OCI-LY1 (cell line): ENCODE measurements at regions not wholly inside any gene's neighbourhood (a gene's known extent, or its start where the extent isn't known, plus 50 kb on each side); places are given as distances from the start of the nearest gene placed in this dataset.

Experiments
- CTCF ChIP-seq: fragments of 200-600 bp; sonication (generic), shearing (Covaris generic); IDR thresholded peaks from 2 replicates; pipeline ENCODE4 v1.5.1; 2017; ENCODE audit warnings: mild to moderate bottlenecking, antibody characterized with exemption, low read length, moderate library complexity, mixed read lengths
- EZH2 ChIP-seq: fragments of 200-600 bp; sonication (generic), shearing (Covaris generic); IDR thresholded peaks from 2 replicates; pipeline ENCODE4 v1.8.0; 2017; ENCODE audit warnings: borderline replicate concordance, mixed run types, mild to moderate bottlenecking, antibody characterized with exemption, low read length, moderate library complexity, mixed read lengths

GRCh38 chr12:90311561-90311960 lies 602.9 kb upstream of the ATP2B1 start:
- TF ChIP-seq EZH2 = no peak
- TF ChIP-seq CTCF = no peak
